ENCODE measurements at regions not wholly inside any gene's neighbourhood (a gene's known extent, or its start where the extent isn't known, plus 50 kb on each side); places are given as distances from the start of the nearest gene placed in this dataset.
"Not testable (repeated sequence)": the region's sequence is repeated elsewhere in the genome, so short reads cannot be mapped to it uniquely, and the experiment has no call there.

GRCh38 chr7:85897967-85898366 is 711.1 kb upstream of the SEMA3D start:
- Histone ChIP-seq H4K20me1 (ENCODE audit: insufficient read depth) (no peaks in the 10 kb centered on the region), H3K36me3 (ENCODE audit: insufficient read depth) (no peaks in the 10 kb centered on the region), H3K27ac (no peak overlapping the region), H3K4me1 (ENCODE audit: low read depth, poor library complexity, severe bottlenecking) (no peaks in the 10 kb centered on the region), H3K9ac (no peak overlapping the region), H3K4me2 (no peak overlapping the region), H2AFZ (ENCODE audit: low read depth) (no peak overlapping the region), H3K4me3 (IDR thresholded peaks at IDR 0.05; ENCODE audit: insufficient read depth, low read depth, low read length) (no peak overlapping the region), H3K27me3 (ENCODE audit: insufficient read depth, low read depth) (no peaks in the 10 kb centered on the region), H3K79me2 (ENCODE audit: insufficient read depth, low read depth) (no peaks in the 10 kb centered on the region)
- no peak for TF ChIP-seq CTCF (conservative IDR thresholded peaks at IDR 0.05; ENCODE audit: low read depth, low read length)

- no peak overlapping the region for H2AFZ ChIP-seq (ENCODE audit: low read depth)
- no peaks in the 10 kb centered on the region for H3K4me1 ChIP-seq (ENCODE audit: low read depth, poor library complexity, severe bottlenecking)
- H3K27ac ChIP-seq, result no peak overlapping the region
- H3K36me3 ChIP-seq (ENCODE audit: insufficient read depth), result no peaks in the 10 kb centered on the region
- H3K4me3 ChIP-seq (IDR thresholded peaks at IDR 0.05; ENCODE audit: insufficient read depth, low read depth, low read length), result no peak overlapping the region
- no peak overlapping the region for H3K4me2 ChIP-seq
- no peaks in the 10 kb centered on the region for H3K79me2 ChIP-seq (ENCODE audit: insufficient read depth, low read depth)
- no peaks in the 10 kb centered on the region for H4K20me1 ChIP-seq (ENCODE audit: insufficient read depth)
- no peaks in the 10 kb centered on the region for H3K27me3 ChIP-seq (ENCODE audit: insufficient read depth, low read depth)
- TF ChIP-seq CTCF (conservative IDR thresholded peaks at IDR 0.05; ENCODE audit: low read depth, low read length), result no peak
- no peak overlapping the region for H3K9ac ChIP-seq
Observed at GRCh38 chr7:85896531-85896930, 709.7 kb upstream of the SEMA3D start.

- Histone ChIP-seq H3K9ac (no peak overlapping the region), H3K79me2 (ENCODE audit: insufficient read depth, low read depth) (no peaks in the 10 kb centered on the region), H3K4me1 (ENCODE audit: low read depth, poor library complexity, severe bottlenecking) (no peaks in the 10 kb centered on the region), H4K20me1 (ENCODE audit: insufficient read depth) (no peaks in the 10 kb centered on the region), H3K27ac (no peak overlapping the region), H2AFZ (ENCODE audit: low read depth) (no peak overlapping the region), H3K4me3 (IDR thresholded peaks at IDR 0.05; ENCODE audit: insufficient read depth, low read depth, low read length) (no peak overlapping the region), H3K27me3 (ENCODE audit: insufficient read depth, low read depth) (no peaks in the 10 kb centered on the region), H3K36me3 (ENCODE audit: insufficient read depth) (no peaks in the 10 kb centered on the region), H3K4me2 (no peak overlapping the region)
- no peak for TF ChIP-seq CTCF (conservative IDR thresholded peaks at IDR 0.05; ENCODE audit: low read depth, low read length)
Observed at GRCh38 chr7:85895835-85896234, 709.0 kb upstream of the SEMA3D start.

DNA sequence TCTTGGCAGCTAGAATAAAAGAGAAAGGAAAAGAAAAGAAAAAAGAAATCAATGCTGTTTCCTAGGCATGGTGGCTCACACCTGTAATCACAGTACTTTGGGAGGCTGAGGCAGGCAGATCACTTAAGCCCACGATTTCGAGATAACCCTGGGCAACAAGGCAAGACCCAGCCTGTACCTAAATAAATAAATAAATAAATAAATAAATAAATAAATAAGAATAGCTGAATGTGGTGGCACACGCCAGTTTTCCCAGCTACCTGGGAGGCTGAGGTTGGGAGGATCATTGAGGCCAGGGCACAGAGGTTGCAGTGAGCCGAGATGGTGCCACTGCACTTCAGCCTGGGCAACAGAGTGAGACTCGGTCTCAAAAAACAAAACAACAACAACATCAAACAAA is 705.0 kb upstream of the SEMA3D start:
- H3K79me2 ChIP-seq (ENCODE audit: insufficient read depth, low read depth); H4K20me1 ChIP-seq (ENCODE audit: insufficient read depth): not testable (repeated sequence)

DNA sequence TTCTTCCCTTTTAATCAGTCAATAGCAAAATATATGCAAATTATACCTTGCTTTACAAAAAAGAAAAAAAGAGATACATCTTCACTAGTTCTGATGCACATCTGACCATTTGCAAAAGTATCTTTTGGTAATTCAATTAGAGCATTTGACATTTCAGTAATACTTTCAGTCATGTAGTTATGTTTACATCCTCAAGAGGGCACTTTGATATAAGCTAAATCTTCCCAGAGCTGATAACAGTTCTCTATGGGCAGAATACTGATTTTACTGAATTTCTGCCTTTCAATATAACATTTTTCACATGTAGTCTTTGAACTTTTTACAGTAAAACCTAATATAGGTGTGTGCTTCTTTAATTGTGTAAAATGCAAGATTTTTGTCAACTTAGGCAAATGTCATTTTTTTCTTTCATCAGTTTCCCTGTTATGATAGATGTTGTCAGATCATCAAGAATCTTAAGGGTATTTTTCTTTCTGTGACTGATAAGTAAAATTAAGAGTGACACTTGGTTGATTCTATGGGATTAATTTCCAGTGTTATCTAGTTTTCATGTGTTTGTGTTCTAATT is 703.5 kb upstream of the SEMA3D start:
- H3K9ac ChIP-seq, result no peak overlapping the region
- no peaks in the 10 kb centered on the region for H3K79me2 ChIP-seq (ENCODE audit: insufficient read depth, low read depth)
- H2AFZ ChIP-seq (ENCODE audit: low read depth), result no peak overlapping the region
- TF ChIP-seq CTCF (conservative IDR thresholded peaks at IDR 0.05; ENCODE audit: low read depth, low read length), result peak; percentile 77
- no peak overlapping the region for H3K4me2 ChIP-seq
- no peaks in the 10 kb centered on the region for H4K20me1 ChIP-seq (ENCODE audit: insufficient read depth)
- no peak overlapping the region for H3K4me3 ChIP-seq (IDR thresholded peaks at IDR 0.05; ENCODE audit: insufficient read depth, low read depth, low read length)
- no peaks in the 10 kb centered on the region for H3K27me3 ChIP-seq (ENCODE audit: insufficient read depth, low read depth)
- H3K4me1 ChIP-seq (ENCODE audit: low read depth, poor library complexity, severe bottlenecking), result no peaks in the 10 kb centered on the region
- H3K36me3 ChIP-seq (ENCODE audit: insufficient read depth), result no peaks in the 10 kb centered on the region
- H3K27ac ChIP-seq, result no peak overlapping the region

More for the DNA sequence above, 705.0 kb upstream of the SEMA3D start:
- not testable (repeated sequence) for H3K4me2 ChIP-seq; H3K36me3 ChIP-seq (ENCODE audit: insufficient read depth); H2AFZ ChIP-seq (ENCODE audit: low read depth); H3K27ac ChIP-seq; H3K27me3 ChIP-seq (ENCODE audit: insufficient read depth, low read depth); H3K4me1 ChIP-seq (ENCODE audit: low read depth, poor library complexity, severe bottlenecking); H3K4me3 ChIP-seq (IDR thresholded peaks at IDR 0.05; ENCODE audit: insufficient read depth, low read depth, low read length); H3K9ac ChIP-seq
